ENCODE measurements at regions not wholly inside any gene's neighbourhood (a gene's known extent, or its start where the extent isn't known, plus 50 kb on each side); places are given as distances from the start of the nearest gene placed in this dataset.

GRCh38 chr4:58738375-58738774 lies 1628.2 kb upstream of the IGFBP7 start:
- ChIA-PET CTCF (no interaction called here), POLR2A (no interaction called here)
- H3F3A ChIP-seq (replicated peaks; ENCODE audit: insufficient read depth), result no peaks in the 10 kb centered on the region
- TF ChIP-seq, protein P1, sequence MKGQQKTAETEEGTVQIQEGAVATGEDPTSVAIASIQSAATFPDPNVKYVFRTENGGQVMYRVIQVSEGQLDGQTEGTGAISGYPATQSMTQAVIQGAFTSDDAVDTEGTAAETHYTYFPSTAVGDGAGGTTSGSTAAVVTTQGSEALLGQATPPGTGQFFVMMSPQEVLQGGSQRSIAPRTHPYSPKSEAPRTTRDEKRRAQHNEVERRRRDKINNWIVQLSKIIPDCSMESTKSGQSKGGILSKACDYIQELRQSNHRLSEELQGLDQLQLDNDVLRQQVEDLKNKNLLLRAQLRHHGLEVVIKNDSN (IDR thresholded peaks at IDR 0.05; ENCODE audit: borderline replicate concordance, low read depth), result no peak
- no peak for TF ChIP-seq USF2 (IDR thresholded peaks at IDR 0.05; ENCODE audit: borderline replicate concordance, low read depth, low read length)
- TF ChIP-seq, protein P2, sequence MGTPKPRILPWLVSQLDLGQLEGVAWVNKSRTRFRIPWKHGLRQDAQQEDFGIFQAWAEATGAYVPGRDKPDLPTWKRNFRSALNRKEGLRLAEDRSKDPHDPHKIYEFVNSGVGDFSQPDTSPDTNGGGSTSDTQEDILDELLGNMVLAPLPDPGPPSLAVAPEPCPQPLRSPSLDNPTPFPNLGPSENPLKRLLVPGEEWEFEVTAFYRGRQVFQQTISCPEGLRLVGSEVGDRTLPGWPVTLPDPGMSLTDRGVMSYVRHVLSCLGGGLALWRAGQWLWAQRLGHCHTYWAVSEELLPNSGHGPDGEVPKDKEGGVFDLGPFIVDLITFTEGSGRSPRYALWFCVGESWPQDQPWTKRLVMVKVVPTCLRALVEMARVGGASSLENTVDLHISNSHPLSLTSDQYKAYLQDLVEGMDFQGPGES (IDR thresholded peaks at IDR 0.05; ENCODE audit: low read depth, low read length), result no peak
- no peak for TF ChIP-seq GATA2 (CRISPR knock-in tag; IDR thresholded peaks at IDR 0.05)
- TF ChIP-seq PBX3 (IDR thresholded peaks at IDR 0.05), result no peak
- no peak for DNase-seq
- H3K36me3 ChIP-seq (replicated peaks in 1 of 2; ENCODE audit: control insufficient read depth in 1 of 2, insufficient read depth in 2 of 2, low read length in 1 of 2), result no peaks in the 10 kb centered on the region
- no peaks in the 10 kb centered on the region for H4K20me1 ChIP-seq (ENCODE audit: insufficient read depth)
- H3K4me1 ChIP-seq (ENCODE audit: control insufficient read depth in 1 of 2, insufficient read depth in 2 of 2, low read depth in 1 of 2, low read length in 1 of 2), result no peaks in the 10 kb centered on the region
- no peak overlapping the region for H3K27ac ChIP-seq (ENCODE audit: low read depth in 2 of 2, low read length in 1 of 2)
- no peaks in the 10 kb centered on the region for H3K9me3 ChIP-seq
- no peak overlapping the region for H2AFZ ChIP-seq (ENCODE audit: low read depth)
- no peaks in the 10 kb centered on the region for H3K9me2 ChIP-seq
- no peak overlapping the region for H3K4me3 ChIP-seq (ENCODE audit: low read depth in 2 of 2, low read length in 1 of 2)
- H3K27me3 ChIP-seq (ENCODE audit: insufficient read depth), result no peaks in the 10 kb centered on the region
- H3K9ac ChIP-seq, result no peak overlapping the region
- H3K79me2 ChIP-seq (ENCODE audit: insufficient read depth), result no peaks in the 10 kb centered on the region
- H3K4me2 ChIP-seq, result no peak overlapping the region

GRCh38 chr4:58734030-58734674 lies 1624.0 kb upstream of the IGFBP7 start:
- 6% methylated on average over 1 of the region's 1 CpG for WGBS (ENCODE audit: low lambda C conversion rate)
- H3K36me3 ChIP-seq (replicated peaks in 1 of 2; ENCODE audit: control insufficient read depth in 1 of 2, insufficient read depth in 2 of 2, low read length in 1 of 2), result no peaks in the 10 kb centered on the region

More at GRCh38 chr4:58734030-58734674, 1624.0 kb upstream of the IGFBP7 start:
- Histone ChIP-seq H3K27ac (ENCODE audit: low read depth in 2 of 2, low read length in 1 of 2) (no peak overlapping the region), H3K4me1 (ENCODE audit: control insufficient read depth in 1 of 2, insufficient read depth in 2 of 2, low read depth in 1 of 2, low read length in 1 of 2) (no peaks in the 10 kb centered on the region), H3K9me2 (no peaks in the 10 kb centered on the region), H3F3A (replicated peaks; ENCODE audit: insufficient read depth) (no peaks in the 10 kb centered on the region), H3K4me2 (no peak overlapping the region), H3K79me2 (ENCODE audit: insufficient read depth) (no peaks in the 10 kb centered on the region), H3K4me3 (ENCODE audit: low read depth in 2 of 2, low read length in 1 of 2) (no peak overlapping the region), H2AFZ (ENCODE audit: low read depth) (no peak overlapping the region), H3K9me3 (no peaks in the 10 kb centered on the region), H4K20me1 (ENCODE audit: insufficient read depth) (no peaks in the 10 kb centered on the region), H3K9ac (no peak overlapping the region), H3K27me3 (ENCODE audit: insufficient read depth) (no peaks in the 10 kb centered on the region)
- no peak for DNase-seq
- ChIA-PET CTCF (interaction anchor here (0.7 to 1.4 kb wide), 2 partner anchors 9 to 1445 kb away, joined by 3 to 4 read pairs; no protein-coding TSS in a partner anchor), POLR2A (no interaction called here)
- no peak for TF ChIP-seq RXRA (IDR thresholded peaks at IDR 0.05; ENCODE audit: borderline replicate concordance, low read depth)
- TF ChIP-seq FOXM1 (IDR thresholded peaks at IDR 0.05; ENCODE audit: low read depth), result no peak
- no peak for TF ChIP-seq NFIC (IDR thresholded peaks at IDR 0.05; ENCODE audit: borderline replicate concordance)
- no peak for TF ChIP-seq CHD2 (IDR thresholded peaks at IDR 0.05; ENCODE audit: low read length, partially characterized antibody)
- no peak for TF ChIP-seq NRF1 (IDR thresholded peaks at IDR 0.05; ENCODE audit: low read depth, low read length)
- TF ChIP-seq CTCF (IDR thresholded peaks at IDR 0.05), result no peak
- TF ChIP-seq EZH2phosphoT487 (IDR thresholded peaks at IDR 0.05; ENCODE audit: borderline replicate concordance, low read depth), result no peak
- no peak for TF ChIP-seq GABPA (IDR thresholded peaks at IDR 0.05; ENCODE audit: low read depth)

All from SK-N-SH (cell line).